GM18870 (cell line): ENCODE measurements at regions not wholly inside any gene's neighbourhood (a gene's known extent, or its start where the extent isn't known, plus 50 kb on each side); places are given as distances from the start of the nearest gene placed in this dataset.
"Not testable (repeated sequence)": the region's sequence is repeated elsewhere in the genome, so short reads cannot be mapped to it uniquely, and the experiment has no call there.

ENCODE experiments used
- ATAC-seq: cut with Tn5 transposase; IDR thresholded peaks from one replicate; pipeline ENCODE4 v1.9.1; 2021; ENCODE audit warnings: moderate library complexity; ENCODE audit not compliant: unreplicated experiment

DNA sequence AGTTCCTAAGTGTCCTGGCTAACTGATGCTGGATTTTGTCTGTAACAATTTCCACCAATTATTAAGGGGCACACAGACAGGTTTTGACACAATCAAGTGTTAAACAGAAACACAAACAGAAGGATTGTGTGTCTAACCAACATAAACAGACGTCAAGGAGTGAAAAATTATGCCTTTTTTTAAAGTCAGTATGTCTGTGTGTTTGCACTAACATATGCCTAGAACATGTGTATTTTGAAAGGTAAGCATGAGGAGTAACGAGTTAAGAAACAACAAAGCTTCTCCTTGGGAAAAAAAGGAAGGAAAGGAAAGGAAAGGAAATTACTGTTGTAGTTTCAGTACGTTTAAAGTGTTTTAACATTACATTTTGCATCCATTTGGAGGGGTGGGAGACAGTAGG lies 466.3 kb upstream of the ID4 start:
- no peak for ATAC-seq

DNA sequence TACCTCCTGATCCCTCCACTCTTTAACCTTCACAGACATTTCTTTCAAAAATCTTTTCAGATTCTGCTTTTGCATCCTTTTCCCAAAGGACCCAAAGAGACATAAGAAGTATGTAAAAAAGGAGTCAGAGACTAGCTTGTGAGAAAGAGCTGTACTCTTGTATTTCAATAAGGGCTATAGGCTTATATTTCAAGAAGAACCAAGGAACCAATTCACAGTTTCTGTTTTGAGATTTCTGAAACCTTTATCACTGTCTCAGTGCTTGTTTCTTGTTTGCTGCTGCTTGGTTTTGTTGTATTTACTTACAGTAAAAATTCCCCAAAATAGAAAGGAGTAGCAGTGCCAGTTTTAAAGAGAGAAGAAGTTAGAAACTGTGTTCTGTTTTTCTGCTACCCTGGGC lies 461.6 kb upstream of the ID4 start:
- no peak for ATAC-seq

DNA sequence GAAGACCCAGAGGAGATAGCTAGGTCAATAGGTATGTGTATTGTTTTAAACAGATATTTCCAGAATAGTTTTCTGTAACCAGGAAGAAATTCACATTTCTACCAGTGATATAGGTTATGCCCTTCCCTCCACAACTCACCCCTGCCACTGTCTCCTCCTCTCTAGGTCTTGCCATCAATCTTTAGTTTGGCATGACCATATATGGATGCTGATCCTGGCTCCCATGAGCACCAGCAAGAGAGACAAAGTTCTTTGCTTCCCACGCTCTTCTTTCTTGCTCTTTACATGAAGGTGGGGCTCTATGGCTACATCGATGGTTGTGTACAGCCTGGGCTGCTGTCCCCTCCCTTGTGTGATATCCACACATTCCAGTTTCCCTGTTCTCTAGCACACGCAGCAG lies 459.4 kb upstream of the ID4 start:
- no peak for ATAC-seq

DNA sequence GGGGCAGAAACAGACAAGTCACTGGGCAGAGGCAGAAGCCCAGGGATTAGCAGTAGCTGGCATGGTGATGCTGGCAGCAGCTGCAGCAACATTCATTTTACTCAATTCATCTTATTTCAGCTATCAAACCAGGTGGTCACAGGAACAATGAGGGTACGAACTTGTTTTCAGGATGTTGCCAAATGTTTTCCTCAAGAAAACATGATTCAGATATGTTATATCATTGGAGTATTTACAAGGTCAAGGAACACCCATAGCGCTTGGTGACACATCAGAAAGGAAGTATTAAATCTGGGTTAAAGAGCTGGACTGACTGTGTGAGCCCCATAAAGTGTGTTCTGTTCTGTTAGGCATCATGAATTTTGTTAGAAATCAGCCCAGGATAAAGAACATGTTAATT lies 456.9 kb upstream of the ID4 start:
- ATAC-seq, result no peak

DNA sequence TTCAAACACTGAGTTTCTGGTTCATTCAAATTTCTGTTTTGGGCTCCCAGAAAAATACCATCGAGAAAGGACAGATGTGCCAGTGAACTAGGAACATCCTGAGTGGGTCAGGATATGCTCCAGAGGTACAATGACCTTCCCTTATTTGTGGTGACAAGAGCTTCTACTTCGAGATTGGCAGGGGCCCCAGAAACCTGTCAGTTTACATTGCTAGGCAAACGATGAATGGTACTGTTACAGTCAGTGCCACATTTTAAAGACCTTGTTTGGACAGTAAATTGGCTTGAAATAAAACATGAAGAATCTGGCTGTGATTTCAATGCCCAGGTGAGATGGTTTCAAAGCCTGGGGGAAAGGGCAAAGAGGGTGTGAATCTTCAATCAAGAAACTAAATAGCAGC lies 454.5 kb upstream of the ID4 start:
- ATAC-seq, result no peak

DNA sequence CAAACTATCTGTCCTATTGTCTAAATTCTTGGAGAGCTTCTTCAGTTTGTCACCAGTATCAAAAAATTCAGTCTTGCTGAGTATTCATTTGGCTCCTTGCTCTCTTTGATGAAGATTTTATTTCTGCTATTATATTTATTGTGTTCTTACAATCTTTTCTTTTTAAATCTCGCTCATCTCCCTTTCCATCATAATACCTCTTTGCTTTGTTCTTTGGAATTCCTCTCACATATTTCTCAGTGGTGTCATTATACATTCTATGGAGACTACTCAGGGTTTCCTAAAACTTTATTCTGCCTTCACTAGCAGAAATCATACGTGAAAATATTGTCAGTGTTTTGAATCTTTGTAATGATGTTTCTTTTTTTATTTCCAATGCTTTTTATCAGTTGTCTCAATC lies 445.2 kb upstream of the ID4 start:
- ATAC-seq, result no peak

DNA sequence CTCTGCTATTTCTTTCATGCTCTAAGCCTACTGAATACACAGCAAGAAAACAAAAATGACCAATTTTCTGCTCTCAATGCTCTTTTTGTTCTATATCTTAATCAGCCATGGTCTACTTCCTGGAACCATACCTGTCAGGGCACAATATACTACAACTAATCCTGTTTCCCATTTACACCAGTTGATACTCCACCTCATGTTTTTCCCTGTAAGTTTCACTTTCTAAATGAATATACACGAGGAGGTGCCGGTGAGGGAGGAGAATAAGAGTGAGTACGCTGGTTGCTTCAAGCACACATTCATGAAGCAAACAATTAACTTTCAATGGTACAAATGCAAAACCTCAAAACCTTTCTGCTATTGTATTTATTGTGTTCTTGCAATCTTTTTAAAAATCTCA lies 443.1 kb upstream of the ID4 start:
- no peak for ATAC-seq

DNA sequence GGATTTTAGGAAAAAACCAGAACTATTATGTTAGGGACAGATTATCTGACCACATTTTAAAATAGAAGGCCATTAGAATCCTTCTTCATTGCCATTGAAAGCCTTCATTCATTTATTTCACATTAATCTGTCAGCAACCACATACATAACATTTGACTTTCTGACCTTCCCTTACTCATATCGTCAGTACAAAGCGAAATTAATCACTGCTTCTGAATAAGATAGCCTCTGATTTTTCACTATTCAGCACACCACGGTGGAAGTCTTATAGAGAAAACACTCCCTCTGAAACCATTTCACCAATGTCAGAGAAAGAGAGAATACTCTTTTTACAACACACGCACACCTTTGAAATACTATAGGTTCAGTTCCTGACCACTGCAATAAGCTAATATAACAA lies 442.5 kb upstream of the ID4 start:
- ATAC-seq, result no peak

DNA sequence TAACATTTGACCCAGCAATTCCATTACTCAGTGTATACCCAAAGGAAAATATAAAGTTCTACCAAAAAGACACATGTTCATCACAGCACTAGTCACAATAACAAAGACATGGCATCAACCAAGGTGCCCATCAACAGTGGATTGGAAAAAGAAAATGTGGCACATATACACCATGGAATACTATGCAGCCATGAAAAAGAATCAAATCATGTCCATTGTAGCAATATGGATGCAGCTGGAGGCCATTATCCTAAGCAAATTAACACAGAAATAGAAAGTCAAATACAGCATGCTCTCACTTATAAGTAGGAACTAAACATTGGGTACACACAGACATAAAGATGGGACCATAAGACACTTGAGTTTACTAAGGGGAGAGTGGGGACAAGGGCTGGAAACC lies 441.9 kb upstream of the ID4 start:
- ATAC-seq, result no peak

DNA sequence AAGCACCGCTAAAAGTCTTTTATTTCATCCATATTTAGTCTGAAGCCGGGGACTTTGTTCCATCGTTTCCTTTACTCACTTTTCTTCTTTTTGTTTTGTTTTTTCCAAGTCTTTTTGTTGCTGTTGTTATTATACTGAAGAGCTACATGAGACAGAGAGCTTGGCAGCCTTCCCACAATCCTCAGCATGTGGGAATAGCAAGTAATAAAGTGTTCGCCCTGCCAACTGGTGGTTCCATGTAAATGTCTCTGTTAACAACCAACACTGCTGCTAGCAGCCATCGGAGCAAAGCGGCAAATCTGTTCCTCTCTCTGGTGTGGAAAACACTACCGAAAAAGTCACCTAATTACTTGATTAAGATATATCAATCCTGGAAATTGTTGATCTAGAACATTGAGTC lies 437.8 kb upstream of the ID4 start:
- no peak for ATAC-seq

DNA sequence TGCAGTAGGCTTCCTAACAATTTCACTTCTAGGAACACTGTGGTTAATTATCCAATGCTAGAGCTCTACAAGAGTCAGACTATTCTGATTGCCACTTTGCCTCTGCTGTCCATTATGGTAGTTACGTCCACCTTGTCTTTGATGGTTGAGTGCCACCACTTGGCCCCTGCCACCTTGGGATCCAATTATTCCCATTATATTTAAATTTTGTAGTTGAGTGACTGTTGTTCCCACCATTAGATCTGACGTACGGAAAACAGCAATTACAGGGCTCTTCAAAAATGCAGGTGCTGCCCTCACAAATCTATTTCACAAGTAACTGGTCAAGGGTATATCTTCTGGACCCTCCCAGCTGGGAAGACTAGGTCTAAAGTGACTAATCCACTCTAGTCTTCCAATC lies 432.3 kb upstream of the ID4 start:
- not testable (repeated sequence) for ATAC-seq

DNA sequence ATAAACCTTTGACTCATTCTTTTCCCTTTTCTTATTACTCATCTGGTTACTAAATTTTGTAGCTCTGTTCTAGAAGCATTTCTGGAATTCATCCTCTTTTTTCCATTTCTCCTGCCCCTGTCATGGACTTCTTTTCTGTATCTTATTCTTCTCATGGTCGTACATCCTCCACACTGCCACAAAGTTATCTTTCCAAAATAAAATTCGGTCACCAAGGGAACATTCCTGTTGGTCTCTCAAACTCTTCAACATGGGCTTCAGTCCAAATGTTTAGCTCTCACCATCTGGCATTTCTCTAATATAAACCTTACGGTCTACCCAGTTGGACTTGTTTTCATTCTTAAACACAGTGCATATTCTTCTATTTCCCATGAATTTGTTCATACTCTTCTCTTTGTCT lies 428.8 kb upstream of the ID4 start:
- no peak for ATAC-seq

DNA sequence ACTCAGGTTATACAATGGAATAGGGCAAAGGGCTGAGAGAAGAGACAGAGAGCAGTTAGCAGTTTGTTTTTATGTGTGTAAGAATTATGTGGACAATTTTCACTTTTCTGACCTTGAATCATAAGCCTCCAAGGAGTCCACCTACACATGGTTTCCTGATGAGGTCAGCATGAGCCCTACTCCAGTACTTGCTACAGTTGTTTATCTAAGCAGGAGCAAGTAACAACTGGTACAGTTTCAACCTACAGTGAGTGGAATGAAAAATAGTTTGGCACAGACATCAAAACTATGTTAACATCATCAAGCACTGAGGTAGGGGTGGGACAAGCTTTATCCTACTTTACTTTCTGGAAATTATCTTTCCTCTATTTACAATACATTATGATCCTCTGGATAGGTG lies 426.7 kb upstream of the ID4 start:
- ATAC-seq, result no peak

DNA sequence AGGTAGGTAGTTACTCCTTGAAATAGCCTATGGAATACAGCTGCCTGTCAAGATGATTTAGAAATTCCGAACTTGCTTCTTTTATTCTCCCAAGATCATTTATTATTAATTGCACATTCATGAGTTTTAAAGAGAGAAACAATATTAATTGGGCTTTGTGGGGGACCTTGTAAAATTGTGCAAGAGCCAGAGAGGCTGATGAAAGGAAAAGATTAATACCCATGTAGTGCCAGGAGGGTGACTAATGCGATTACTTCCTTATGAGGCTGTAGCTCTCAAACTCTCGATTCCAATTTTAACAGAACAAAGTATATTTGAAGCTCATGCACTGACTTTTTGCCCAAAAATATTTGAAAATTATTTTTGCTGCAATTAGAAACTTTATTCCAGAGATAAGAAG lies 423.8 kb upstream of the ID4 start:
- ATAC-seq, result no peak

DNA sequence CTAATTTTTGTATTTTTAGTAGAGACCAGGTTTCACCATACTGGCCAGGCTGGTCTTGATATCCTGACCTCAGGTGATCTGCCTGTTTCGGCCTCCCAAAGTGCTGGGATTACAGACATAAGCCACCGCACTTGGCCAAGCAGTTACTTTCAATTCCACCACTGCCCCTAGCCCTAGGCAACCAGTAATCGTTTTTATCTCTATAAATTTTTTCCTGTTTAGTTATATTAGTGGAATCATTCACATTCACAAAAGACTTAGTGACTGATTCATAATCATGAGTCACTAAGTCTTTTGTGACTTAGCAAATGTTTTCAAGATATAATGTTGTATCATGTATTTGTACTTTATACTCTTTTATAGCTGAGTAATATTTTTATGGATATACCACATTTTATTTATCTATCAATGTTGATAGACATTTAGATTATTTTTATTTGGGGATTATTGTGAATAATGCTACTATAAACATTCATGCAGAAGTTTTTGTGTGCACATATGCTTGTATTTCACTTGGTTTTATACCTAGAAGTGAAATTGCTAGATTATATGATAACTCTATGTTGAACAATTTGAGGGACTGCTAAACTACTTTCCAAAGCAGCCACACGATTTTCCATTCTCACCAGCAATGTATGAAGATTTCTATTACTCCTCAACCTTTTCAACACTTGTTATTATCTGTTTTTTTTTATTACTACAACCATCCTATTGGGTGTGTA lies 421.4 kb upstream of the ID4 start:
- no peak for ATAC-seq

DNA sequence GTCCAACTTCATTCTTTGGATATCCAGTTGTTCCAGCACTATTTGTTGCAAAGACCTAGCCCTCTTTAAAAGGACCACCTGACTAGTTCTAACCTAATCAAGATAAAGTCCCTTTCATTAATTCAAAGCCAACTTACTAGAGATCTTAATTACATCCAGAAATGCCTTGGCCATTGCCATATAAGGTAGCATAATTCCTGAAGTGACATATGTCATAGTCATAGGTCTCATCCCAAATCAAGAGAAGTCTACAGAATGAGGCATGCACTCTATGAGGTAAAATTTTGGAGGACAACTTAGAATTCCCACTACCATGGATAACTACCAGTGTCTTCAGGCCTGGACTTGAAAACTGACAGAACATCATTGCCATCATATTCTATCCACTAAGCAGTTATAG lies 420.4 kb upstream of the ID4 start:
- ATAC-seq, result no peak

DNA sequence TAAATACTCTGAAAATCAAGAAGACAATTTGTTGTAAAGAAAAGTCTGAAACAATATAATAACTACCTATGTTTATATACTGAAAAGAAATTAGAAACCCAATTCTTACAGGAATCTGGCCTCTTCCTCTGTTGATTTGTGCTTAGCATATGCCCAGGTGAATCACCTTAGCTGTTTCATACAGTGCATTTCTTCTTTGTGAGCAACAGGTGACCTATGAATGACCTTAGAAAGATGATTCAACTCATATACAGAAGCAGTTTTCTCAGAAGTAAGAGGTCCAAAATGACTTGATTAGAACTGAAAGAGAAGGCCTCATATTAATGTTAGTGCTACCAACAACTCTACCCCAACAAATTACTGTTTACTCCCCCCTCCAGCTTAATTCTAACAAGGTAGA lies 419.5 kb upstream of the ID4 start:
- ATAC-seq, result no peak

DNA sequence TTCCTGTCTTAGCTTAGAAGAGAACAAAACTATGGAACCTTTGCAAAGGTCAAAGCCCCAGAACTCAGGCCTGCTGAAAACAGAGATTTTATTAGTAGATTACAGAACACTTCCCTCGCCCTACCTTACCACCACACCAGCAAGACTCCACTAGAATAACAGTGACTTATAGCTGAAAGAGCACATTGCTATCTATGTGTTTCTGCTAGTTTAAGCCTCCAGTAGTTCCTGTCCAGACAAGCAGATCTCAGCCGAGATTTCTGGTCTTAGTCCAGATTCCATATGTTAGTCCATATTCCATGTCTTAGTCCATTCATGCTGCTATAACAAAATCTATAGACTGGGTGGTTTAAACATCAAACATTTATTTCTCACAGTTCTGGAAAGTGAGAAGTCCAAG lies 412.3 kb upstream of the ID4 start:
- ATAC-seq, result no peak

DNA sequence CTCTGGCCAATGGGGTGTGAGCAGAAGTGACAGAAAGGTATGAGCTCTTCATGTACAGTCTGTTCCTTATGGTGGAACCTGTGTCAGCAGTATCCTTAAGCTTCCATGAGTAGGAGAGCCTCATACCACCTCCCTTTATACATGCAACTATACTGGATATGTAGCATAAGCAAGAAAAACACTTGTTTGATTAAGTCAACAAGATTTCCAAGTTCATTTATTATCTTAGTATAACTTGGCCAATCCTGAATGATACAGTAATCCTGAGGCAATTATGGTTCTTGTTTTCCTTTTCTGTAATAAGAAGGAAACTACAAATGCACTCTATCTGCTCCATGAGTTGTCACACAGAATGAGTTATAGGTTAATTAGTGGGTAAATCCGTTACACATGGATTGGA lies 409.6 kb upstream of the ID4 start:
- ATAC-seq, result no peak

DNA sequence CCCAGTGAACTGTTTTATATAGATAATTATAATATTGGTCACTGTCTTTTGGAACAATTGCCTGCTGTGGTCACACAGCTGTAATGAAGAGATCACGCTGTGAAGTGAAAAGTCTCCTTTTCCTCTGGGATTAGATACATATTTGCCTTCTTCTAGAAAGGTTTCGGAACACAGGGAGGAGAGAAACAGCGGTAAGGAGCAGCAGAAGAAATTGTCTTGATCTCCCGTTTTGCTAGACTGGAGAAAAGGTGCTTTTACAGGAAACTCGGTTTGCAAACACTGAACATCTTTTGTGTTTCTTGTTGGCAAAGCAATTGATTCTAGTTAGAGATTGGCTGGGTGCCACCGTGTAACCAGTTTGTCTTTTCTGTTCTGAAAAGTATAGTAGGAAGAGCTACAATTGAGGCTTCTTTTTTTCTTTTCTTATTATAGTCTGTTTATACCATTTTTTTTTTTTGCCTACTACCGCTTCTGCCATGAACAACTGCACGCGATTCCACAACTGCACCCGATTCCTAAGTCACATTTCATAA lies 404.1 kb upstream of the ID4 start:
- ATAC-seq, result no peak

DNA sequence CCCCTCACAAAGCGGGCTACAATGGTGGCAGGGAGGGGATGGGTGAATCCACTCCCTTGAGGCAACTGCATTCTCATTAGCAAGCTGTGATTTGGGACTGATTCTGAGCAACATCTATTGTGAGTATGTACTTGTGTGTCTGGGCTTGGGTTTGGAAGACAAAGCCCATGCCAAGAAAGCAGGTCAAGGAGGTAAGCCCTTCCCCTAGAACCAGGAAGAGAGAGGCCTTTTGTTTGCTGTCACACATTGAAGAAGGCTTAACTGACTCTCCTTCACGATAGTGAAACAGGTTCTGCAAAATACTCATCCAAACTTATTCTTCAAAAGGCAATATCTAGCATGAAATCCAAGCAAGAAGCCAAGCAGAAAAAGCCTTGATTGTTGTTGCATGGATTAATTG lies 403.1 kb upstream of the ID4 start:
- no peak for ATAC-seq

DNA sequence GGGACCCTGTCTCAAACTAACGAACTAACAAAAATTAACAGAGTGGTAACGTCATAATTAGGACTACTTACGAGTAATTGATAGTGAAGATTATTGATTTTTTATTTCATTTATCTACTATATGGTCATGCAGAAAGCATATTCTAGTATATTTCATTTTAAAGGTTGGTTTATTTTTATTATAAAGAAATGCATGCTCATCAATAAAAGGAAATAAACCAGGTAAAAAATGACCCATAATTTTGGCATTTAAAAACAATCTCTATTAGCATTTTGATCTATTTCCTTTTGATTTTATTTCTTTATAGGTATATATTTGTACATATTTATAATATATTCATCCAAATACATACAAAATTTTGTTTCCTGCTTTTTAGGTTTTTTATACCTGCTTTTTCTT lies 401.4 kb upstream of the ID4 start:
- no peak for ATAC-seq

DNA sequence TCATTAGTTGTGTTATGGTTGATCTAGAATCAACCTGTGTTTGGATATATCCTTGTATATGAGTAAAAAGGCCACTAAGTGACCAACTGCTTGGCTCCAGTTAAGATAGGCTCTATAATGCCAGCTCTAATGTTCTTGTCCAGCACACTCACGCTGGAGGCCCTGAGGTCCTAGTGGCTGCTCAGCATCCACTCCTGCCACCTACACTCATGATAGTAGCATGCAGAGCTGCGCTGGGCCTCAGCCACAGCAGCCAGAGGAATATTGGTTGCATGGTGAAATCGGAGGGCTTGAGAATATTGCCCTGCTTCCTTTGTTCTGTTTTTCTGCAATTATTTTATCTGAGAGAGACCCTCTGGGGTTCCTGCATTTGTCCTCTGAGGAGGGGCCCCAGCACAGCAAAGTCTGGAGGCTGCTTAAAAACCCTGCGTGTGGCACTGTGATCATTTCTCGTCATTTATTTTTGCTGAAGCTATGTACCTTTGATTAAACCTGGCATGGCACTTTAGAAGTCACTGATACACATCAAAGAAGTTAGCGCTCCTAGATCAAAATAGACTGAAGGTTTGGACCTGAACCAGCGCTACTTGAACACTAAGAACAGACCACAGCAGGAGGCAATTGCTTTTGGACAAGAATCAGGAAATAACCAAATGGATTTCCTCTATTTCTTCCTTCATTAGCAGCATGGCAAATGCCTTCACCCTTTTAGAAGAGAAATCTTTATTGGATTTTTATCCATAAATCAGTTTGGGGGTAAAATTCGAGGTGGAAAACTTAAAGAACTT lies 398.4 kb upstream of the ID4 start:
- ATAC-seq, result no peak
